ENCODE measurements at regions not wholly inside any gene's neighbourhood (a gene's known extent, or its start where the extent isn't known, plus 50 kb on each side); places are given as distances from the start of the nearest gene placed in this dataset.

- TF ChIP-seq ATOH8 (CRISPR knock-in tag; IDR thresholded peaks at IDR 0.05; ENCODE audit: low read depth) (no peak), POLR2AphosphoS2 (conservative IDR thresholded peaks at IDR 0.05; ENCODE audit: low read length) (no peak), RCOR1 (IDR thresholded peaks at IDR 0.05; ENCODE audit: low read depth, low read length) (no peak), RAD21 (conservative IDR thresholded peaks at IDR 0.05 in 1 of 2, IDR thresholded peaks at IDR 0.05 in 1 of 2) (no peak), POLR2A (IDR thresholded peaks at IDR 0.05; ENCODE audit: low read length) (no peak), RFX5 (IDR thresholded peaks at IDR 0.05) (no peak), MAX (IDR thresholded peaks at IDR 0.05) (no peak), PBX3 (IDR thresholded peaks at IDR 0.05) (no peak), REST (IDR thresholded peaks at IDR 0.05) (no peak), RNF2 (IDR thresholded peaks at IDR 0.05; ENCODE audit: borderline replicate concordance, low read depth) (no peak), CTCF (IDR thresholded peaks at IDR 0.05) (no peak), GATA3 (IDR thresholded peaks at IDR 0.05; ENCODE audit: borderline replicate concordance) (no peak), JUN (IDR thresholded peaks at IDR 0.05) (no peak), CBX2 (IDR thresholded peaks at IDR 0.05; ENCODE audit: borderline replicate concordance, low read depth) (no peak)
Measured at GRCh38 chr3:25035526-25035925, 392.5 kb upstream of the RARB start.
